Liver (tissue), 6 donors: ENCODE measurements at regions not wholly inside any gene's neighbourhood (a gene's known extent, or its start where the extent isn't known, plus 50 kb on each side); places are given as distances from the start of the nearest gene placed in this dataset.
"Not testable (repeated sequence)": the region's sequence is repeated elsewhere in the genome, so short reads cannot be mapped to it uniquely, and the experiment has no call there.

Experiments
- DNase-seq: peaks from one replicate; pipeline ENCODE4 v3.0.0-alpha.2; 2017; ENCODE audit warnings: low spot score
- H3K27ac ChIP-seq, 2 donors: one replicate each; pipeline ENCODE4 v1.7.0; 2013; ENCODE audit warnings: inconsistent platforms in 2 of 2, low read length in 2 of 2, control low read depth in 1 of 2, low read depth in 1 of 2, mild to moderate bottlenecking in 1 of 2
- H3K27me3 ChIP-seq, 4 donors: one replicate each; pipeline versions ENCODE4 v1.6.1 to v1.7.0; 2013; ENCODE audit warnings: low read length in 3 of 4, inconsistent platforms in 1 of 4, mild to moderate bottlenecking in 1 of 4, moderate library complexity in 1 of 4; ENCODE audit not compliant: control insufficient read depth in 4 of 4, insufficient read depth in 4 of 4
- H3K36me3 ChIP-seq, 4 donors: one replicate each; pipeline versions ENCODE4 v1.6.1 to v1.7.0; 2013; ENCODE audit warnings: low read length in 3 of 4, mild to moderate bottlenecking in 3 of 4, low read depth in 1 of 4, moderate library complexity in 1 of 4; ENCODE audit not compliant: control insufficient read depth in 4 of 4, insufficient read depth in 3 of 4
- H3K4me1 ChIP-seq, 4 donors: one replicate each; pipeline versions ENCODE4 v1.6.1 to v1.7.0; 2013; ENCODE audit warnings: low read length in 3 of 4, mild to moderate bottlenecking in 3 of 4, moderate library complexity in 1 of 4; ENCODE audit not compliant: control insufficient read depth in 4 of 4, insufficient read depth in 4 of 4
- H3K4me3 ChIP-seq, 3 donors: one replicate each; pipeline versions ENCODE4 v1.6.1 to v1.7.0; 2013; ENCODE audit warnings: low read length in 3 of 3, control low read depth in 1 of 3, low read depth in 1 of 3, mild to moderate bottlenecking in 1 of 3
- H3K9ac ChIP-seq, 2 donors: one replicate each; pipeline ENCODE4 v1.7.0; 2013; ENCODE audit warnings: low read length in 2 of 2, mild to moderate bottlenecking in 2 of 2, moderate library complexity in 2 of 2, control low read depth in 1 of 2, low read depth in 1 of 2
- H3K9me3 ChIP-seq, 4 donors: one replicate each; pipeline versions ENCODE4 v1.6.1 to v1.7.0; 2013; ENCODE audit warnings: low read length in 3 of 4; ENCODE audit not compliant: control insufficient read depth in 4 of 4
- WGBS: extraction: QIAGEN DNeasy Blood & Tissue Kit; methylation state at CpG from one replicate; pipeline ENCODE4 v1.1.7; 2013; 5-methylcytosine and 5-hydroxymethylcytosine counted together
- donor health status: healthy.
- donor health status: healthy.
- donor health status: healthy.

DNA sequence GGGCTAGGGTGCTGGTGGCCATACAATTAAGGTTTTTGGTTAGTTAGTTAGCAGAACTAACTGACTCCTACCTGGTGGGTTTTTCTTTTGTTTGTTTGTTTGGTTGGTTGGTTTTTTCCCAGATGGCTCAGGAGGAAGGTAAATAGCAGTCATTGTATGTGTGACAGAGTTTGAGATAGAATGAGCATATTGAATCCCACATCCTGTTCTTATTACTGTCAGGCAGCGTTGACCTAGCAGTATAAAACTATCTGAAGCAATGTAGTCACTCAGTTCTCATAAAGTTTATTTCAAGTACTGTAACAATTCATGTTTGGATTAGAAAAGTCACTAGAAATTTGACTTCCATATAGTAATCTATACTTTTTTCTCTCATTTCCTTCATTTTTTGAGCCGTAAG, 113.5 kb upstream of the NBPF19 start:
- H3K36me3 ChIP-seq, H3K9me3 ChIP-seq, H3K4me3 ChIP-seq, H3K4me1 ChIP-seq, H3K27me3 ChIP-seq, DNase-seq, H3K9ac ChIP-seq, H3K27ac ChIP-seq: not testable (repeated sequence)
- no CpG with 5 or more reads among the region's 2 CpGs for WGBS

DNA sequence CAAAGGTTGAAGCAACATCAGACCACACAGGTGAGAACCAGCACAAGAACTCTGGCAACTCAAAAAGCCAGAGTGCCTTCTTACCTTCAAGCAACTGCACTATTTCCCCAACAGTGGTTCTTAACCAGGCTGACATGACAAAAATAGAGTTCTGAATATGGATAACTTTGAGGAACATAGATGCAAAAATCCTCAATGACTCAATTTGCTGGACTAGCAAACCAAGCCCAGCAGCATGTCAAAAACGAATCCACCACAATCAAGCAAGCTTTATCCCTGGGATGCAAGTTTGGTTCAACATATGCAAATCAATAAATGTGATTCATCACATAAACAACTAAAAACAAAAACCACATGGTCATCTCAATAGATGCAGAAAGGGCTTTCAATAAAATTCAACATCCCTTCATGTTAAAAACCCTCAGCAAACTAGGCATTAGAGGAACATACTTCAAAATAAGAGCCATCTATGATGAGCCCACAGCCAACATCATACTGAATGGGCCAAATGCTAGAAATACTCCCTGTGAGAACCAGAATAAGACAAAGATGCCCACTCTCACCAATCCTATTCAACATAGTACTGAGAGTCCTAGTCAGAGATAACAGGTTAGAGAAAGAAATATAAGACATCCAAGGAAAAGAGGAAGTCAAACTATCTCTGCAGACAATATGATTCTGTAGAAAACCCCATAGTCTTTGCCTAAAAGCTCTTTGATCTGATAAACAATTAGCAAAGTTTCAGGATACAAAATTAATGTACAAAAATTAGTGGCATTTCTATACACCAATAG, 110.5 kb upstream of the NBPF19 start:
- not testable (repeated sequence) for H3K27ac ChIP-seq, H3K27me3 ChIP-seq, H3K4me1 ChIP-seq, H3K4me3 ChIP-seq, DNase-seq, H3K9ac ChIP-seq, H3K9me3 ChIP-seq, H3K36me3 ChIP-seq
- no CpG with 5 or more reads among the region's 1 CpG for WGBS

DNA sequence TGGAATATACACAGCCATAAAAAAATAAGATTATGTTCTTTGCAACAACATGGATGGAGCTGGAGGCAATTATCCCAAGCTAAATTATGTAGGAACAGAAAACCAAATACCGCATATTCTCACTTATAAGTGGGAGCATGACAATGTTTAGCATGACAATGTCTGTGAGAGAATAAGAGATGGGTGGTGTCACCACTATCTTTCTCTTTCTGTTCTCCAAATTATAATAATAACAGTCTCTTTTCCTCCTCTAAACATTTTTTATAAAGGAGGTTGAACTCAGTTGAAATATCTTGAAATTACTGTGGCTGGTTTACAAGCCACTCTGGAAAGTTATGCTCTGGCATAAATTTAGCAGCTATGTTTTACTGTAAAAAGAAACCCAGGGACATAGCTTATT, 108.4 kb upstream of the NBPF19 start:
- not testable (repeated sequence) for H3K9me3 ChIP-seq, H3K4me1 ChIP-seq, H3K27me3 ChIP-seq, H3K36me3 ChIP-seq, DNase-seq, H3K27ac ChIP-seq, H3K9ac ChIP-seq, H3K4me3 ChIP-seq
- WGBS, result 97% methylated on average over 1 of the region's 1 CpG

GRCh38 chr1:149367472-149368044, 107.3 kb upstream of the NBPF19 start:
- not testable (repeated sequence) for H3K36me3 ChIP-seq, H3K27me3 ChIP-seq, DNase-seq, H3K4me1 ChIP-seq, H3K9me3 ChIP-seq, H3K9ac ChIP-seq, H3K4me3 ChIP-seq, H3K27ac ChIP-seq
- 41% methylated on average over 2 of the region's 3 CpGs for WGBS

- H3K36me3 ChIP-seq, H3K27ac ChIP-seq, H3K4me3 ChIP-seq, DNase-seq, H3K9me3 ChIP-seq, H3K9ac ChIP-seq, H3K27me3 ChIP-seq, H3K4me1 ChIP-seq: not testable (repeated sequence)
- WGBS, result 97% methylated on average over 1 of the region's 1 CpG
These were observed 106.5 kb upstream of the NBPF19 start for GRCh38 chr1:149368337-149368736.

DNA sequence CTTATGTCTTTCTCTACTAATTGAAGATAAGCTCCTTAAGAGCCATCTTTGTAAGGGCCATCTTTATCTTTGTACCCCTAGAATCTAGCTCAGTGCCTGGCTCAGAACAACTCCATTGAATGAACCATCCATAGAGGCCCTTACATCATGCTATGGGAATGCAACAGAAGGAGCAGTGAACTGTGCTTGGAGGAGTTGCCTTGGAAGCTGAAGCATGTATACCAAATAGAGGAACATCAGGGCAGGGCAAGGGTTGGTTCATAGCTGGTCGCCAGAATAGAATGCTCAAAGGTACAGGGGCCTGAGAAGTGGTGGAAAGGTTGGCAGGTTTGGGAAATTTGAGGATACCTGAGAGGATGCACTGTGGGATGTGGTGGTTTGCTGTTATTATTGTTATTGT, 105.8 kb upstream of the NBPF19 start:
- whole genome bisulfite sequencing, result no CpG with 5 or more reads among the region's 1 CpG
- H3K4me1 ChIP-seq, H3K9ac ChIP-seq, H3K36me3 ChIP-seq, H3K27me3 ChIP-seq, DNase-seq, H3K27ac ChIP-seq, H3K4me3 ChIP-seq, H3K9me3 ChIP-seq: not testable (repeated sequence)

DNA sequence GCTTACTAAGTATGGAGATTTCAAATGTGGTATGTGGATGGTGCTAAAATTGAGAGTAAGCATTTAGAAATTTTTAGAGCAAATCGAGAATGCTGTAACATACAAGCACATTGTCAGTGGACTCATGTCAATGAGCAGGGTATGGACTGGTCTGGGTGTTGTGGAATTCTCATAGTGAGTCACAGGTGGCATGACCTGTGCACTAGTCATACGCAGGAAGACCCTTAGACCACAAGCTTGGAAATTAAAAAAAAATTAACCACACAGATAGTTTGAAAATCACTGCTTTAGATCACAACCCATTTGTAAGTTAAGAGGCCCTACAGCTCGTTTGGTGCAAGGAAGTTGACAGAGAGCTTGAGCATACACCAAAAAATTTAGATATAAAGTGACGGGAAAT, 102.9 kb upstream of the NBPF19 start:
- 96% methylated on average over 1 of the region's 4 CpGs for WGBS

DNA sequence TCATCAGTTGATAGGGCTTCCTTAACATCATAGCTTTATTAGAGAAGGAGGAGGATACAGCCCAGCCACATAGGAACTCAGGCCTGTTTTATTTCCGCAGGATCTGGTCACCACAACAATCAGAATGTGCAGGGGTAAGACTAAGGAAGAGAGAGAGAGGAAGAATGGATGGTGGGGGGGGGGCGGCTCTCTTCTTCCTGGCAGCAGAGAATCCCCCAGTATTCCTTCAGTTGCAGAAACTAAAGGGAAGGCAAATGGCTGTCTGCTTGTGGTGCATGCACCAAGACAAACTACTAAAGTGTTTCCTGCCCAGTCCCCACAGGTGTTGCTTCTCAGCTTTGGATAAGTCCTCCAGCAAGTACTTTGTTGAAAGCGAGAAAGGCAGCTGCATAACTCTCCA, 96.4 kb upstream of the NBPF19 start:
- H3K27ac ChIP-seq, H3K36me3 ChIP-seq, H3K27me3 ChIP-seq, H3K9me3 ChIP-seq, H3K4me3 ChIP-seq, H3K9ac ChIP-seq, H3K4me1 ChIP-seq, DNase-seq: not testable (repeated sequence)
- 91% methylated on average over 2 of the region's 3 CpGs for WGBS

More for the DNA sequence above, 102.9 kb upstream of the NBPF19 start:
- H3K9me3 ChIP-seq, H3K36me3 ChIP-seq, H3K4me1 ChIP-seq, H3K27ac ChIP-seq, H3K27me3 ChIP-seq, DNase-seq, H3K4me3 ChIP-seq, H3K9ac ChIP-seq: not testable (repeated sequence)
